HG02678 (cell line): ENCODE measurements at regions not wholly inside any gene's neighbourhood (a gene's known extent, or its start where the extent isn't known, plus 50 kb on each side); places are given as distances from the start of the nearest gene placed in this dataset.
A peak's percentile ranks its signal among the peaks of the same experiment; 100 is the strongest.
"Not testable (repeated sequence)": the region's sequence is repeated elsewhere in the genome, so short reads cannot be mapped to it uniquely, and the experiment has no call there.

Source experiments
- ATAC-seq: cut with Tn5 transposase; IDR thresholded peaks from one replicate; pipeline ENCODE4 v1.9.1; 2021; ENCODE audit warnings: mild to moderate bottlenecking, moderate library complexity; ENCODE audit not compliant: unreplicated experiment

DNA sequence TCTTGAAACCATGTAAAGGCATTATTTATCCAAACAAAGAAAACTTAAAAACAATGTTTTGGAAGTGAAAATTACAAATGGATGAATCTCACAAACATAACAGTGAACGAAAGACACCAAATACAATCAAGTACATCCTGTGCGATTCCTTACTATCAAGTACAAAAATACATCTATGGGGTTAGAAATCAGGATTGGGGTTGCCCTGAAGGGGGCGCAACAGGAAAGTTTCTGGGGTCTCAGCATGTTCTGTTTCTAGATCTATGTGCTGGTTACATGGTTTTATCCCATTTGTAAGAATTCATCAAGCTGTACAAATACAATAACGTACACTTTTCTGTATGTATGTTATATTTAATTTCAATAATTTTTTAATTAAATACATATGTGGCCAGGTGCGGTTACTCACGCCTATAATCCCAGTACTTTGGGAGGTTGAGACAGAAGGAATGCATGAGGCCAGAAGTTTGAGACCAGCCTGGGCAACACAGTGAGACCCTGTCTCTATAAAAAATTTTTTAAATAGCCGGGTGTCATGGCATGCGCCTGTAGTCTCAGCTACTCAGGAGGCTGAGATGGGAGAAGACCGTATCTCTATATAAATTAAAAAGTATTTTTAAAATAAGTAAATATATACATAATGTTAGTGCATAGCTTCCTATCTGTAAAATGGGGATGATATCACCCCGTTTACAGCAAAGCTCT, 121.5 kb upstream of the SOD1 start:
- ATAC-seq = no peak

DNA sequence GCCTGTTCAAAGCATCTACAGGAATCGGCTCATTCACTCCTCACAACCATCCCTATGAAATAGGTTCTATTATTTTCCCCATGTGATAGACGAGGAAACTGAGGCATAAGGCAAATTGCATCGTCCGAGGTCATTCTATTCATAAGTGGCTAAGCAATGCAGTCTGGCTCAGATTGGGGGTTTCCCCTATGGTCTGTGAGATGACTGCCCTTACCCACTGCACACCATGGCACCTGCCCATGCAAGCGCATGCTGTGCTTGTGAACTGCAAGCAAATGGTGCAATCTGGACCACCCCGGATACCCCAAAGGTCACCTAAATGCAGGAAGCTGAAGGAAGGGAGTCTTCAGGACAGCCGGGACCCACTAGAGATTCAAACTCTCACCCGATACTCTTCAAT, 123.4 kb upstream of the SOD1 start:
- no peak for ATAC-seq

DNA sequence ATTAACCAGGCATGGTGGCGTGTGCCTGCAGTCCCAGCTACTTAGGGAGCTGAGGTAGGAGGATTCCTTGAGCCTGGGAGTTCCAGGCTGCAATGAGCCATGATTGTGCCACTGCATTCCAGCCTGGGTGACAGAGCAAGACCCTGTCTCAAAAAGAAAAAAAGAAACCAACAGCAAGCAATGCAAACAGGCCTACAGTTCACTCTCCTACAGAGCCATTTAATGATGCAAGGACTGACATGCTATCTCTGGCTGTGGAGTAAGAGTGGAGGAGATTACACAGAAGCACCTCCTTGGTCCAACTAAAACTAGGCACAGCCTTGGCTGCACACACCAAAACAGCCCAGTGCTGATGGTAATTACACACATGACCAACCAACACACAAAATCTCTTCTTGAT, 127.5 kb upstream of the SOD1 start:
- ATAC-seq = no peak

DNA sequence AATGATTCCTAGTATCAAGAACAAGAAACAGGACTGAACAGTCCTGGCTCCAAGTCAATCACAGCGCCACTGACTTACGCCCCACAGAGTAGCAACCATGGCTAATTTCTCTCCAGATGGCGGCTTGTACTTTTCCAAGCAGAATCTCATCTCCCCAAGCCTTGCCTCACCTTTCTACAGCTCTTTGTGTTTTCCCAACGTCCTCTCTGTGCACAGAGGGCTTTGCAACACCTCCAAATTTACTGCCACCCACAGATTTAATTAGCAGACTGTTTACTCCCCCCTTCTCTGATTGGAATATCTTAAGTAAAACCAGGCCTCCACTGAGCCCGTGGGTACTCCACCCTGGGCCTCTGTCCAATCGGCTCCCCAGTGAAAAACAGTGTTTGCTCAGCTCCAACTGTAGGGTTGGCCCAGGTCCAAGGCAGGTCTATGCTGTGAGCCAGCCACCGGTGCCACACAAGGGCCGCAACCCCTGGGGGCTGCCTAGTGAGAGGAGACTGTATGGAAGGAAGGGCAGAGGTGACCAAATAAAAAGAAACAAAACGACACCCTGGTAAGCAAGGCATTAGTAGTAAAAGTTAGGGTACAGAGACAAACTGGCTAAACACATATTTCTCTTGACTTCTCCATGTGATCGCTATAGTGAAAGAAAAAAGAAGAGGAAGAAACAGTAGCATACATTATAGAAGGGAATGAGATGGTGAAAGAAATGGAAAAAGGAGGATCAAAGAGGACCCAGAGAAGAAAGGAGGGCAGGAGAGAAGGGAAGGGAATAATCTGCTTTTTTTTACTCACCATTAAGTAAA, 128.4 kb upstream of the SOD1 start:
- no peak for ATAC-seq

DNA sequence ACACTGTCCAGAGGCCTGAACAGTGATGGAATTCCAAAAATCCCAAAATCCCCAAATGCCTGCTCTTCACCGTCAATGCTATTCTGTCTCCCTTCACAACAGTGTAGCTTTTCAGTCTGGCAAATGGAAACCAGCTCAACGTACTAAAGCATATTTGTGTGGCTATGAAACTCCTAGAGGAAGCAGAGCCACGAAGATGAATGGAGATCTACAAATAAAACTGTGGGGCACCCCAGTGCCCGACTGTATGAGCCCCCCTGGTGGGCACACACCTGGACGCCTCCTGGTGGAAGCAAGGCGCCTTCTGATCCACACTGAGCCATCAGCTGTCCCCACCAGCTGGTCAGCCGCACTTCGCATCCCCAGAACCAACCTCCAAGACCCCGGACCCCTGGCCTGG, 129.1 kb upstream of the SOD1 start:
- no peak for ATAC-seq

DNA sequence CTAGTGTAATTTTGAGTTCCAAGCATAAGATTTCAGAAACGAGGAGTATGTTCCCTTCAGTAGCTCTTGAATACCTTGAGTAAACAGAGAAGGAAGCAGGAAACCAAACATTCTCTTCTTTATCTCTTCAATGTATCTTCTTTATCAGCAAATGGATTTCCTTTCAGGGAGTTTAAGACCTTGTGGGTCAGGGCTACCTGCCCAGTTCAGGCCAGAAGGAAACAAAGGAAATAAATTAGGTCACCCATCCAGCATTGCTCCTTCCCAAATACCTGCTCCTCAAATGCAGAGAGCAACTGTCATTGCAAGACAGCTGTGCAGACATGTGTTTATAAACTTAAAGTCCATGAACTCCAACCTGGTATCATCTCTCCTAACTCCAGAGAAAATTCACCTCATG, 130.1 kb upstream of the SOD1 start:
- no peak for ATAC-seq

DNA sequence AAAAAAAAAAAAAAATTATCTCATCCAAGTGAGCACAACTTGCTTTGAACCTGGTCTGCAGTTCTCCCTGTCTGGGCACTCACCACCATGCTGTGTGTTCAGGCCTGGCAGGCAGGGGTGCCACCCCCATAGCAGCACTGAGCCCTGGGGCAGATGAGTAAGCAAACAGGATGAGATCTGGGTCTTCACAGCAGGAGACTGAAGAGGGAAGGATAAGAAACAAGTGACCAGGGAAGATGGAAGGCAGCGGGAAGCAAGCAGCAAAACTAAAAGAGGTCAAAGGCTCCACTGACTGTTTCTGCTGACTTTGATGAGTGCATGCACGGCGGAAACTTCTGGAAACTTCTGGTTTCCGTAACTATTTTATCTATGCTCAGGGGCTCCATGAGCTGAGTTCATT, 133.5 kb upstream of the SOD1 start:
- ATAC-seq = no peak

DNA sequence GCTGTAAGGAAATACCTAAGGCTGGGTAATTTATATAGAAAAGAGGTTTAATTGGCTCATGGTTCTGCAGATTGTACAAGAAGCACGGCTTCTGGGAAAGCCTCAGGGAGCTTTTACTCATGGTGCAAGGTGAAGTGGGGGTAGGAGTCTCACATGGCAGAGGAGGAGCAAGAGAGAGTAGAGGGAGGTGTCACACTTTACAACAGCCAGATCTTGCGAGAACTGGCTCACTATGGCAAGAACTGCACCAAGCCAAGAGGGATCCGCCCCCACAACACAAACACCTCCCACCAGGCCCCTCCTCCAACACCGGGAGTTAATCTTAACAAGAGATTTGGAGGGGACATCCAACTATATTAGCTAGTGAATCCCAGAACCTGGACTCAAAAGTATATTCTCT, 135.4 kb upstream of the SOD1 start:
- no peak for ATAC-seq

DNA sequence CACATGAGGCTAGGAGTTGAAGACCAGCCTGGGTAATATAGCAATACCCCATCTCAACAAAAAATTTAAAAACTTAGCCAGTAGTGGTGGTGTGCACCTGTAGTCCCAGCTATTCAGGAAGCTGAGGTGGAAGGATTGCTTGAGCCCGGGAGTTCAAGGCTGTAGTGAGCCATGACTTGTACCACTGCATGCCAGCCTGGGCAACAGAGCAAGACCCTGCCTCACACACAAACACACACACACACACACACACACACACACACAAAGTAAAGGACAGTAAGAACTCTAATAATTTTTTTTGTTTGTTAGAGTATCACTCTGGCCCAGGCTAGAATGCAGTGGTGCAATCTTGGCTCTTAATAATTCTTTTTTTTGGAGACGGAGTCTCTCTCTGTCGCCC, 138.0 kb upstream of the SOD1 start:
- ATAC-seq = no peak

DNA sequence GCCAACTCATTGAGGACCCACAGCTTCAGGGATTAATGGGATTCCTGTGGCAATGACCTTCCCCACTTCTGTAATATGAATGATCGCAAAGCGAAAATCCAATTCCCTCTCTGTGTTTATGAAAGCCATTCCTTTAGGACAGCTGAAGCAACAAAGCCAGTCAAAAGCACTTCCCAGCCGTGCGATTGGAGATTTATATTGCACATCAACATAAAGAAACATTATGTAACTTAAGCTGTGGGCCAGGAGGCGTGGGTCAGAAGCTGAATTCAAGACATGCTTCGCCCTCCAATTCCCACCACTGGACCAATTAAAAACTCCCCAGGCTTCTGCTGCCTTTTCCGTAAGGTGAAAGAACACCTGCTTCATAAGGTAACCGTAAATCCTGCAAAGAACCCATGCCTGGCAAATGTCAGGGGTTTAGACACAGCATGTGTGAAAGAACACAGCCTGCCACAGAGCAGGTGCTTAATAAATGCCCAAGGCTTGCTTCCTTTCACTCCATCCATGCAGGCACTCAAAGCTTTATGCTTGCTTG, 138.9 kb upstream of the SOD1 start:
- ATAC-seq = no peak

DNA sequence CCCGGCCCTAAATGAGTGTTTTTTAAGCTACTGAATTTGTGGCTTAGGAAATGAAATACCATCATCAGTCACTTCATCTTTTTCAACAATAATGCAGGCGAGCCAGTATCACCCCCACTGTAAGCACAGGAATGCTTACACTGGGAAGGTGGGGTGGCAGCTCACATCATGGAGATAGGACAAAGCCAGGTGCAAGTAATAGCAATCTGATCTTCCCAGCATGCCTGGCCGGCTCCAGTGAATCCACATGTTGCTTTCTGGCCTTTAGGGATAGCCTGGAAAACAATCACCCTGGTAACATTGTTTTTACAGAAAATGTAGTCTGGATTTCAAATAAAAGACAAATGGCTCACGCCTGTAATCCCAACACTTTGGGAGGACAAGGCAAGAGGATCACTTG, 140.9 kb upstream of the SOD1 start:
- no peak for ATAC-seq

DNA sequence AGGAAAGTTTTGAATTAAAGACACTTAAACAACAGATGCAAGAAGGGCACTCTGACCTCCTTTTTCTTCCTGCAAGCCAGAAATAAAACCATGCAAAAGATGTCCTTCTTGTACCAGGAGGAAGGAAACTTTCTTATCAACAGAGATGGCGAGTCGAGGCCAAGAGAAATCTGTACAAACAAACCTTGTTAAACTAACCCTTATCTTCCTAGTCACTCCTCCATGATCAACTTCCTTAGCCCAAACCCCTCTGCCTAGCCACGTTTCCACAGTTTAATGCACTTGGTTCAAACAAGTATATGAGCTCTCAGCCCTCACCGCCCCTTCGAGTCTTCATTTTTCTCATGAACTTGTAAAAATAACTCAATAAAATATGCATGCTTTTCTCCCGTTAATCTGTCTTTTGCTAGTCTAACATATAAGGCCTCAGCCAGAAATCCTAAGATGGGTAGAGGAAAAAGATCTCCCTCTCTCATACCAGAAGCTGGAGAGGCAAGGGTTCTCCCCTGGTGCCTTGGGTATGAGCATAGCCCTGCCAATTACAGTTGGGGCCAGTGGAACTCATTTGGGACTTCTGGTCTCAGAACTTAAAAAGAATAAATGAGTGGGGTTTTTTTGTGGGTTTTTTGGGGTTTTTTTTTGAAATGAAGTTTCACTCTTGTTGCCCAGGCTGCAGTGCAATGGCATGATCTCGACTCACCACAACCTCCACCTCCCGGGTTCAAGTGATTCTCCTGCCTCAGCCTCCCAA, 141.7 kb upstream of the SOD1 start:
- no peak for ATAC-seq

DNA sequence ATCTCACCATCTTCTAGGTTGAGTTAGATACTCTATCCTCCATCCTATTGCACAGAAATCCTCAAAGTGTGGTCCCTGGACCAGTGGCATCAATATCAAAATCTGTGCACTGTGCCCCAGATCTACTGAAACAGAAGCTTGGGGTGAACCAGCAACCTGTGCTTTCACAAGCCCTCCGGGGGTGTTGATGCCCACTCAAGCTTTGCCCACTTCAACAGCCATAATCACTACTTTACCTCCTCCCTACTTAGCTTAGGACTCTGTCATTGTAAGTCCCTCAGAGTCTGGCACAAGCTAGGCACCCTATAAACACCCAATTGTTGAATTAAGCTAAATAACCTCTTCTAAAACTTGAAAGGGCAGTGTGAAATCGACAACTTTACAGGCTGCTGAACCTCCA, 144.2 kb upstream of the SOD1 start:
- ATAC-seq = no peak

DNA sequence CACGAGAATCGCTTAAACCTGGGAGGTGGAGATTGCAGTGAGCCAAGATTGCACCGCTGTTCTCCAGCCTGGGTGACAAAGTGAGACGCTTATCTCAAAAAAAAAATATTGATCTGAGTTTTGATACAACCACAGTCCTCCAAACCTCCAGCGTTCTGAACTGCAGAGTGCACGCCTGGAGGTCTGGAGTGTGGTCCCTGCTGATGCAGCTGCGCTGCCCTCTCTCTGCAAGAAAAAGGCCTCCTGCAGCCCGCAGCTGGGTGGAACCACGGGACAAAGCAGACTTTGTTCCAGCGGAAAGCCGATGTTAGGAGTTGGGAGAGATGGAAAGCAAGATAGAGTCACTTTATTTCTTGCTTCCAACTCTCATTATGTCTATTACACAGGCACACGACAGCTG, 144.9 kb upstream of the SOD1 start:
- no peak for ATAC-seq

DNA sequence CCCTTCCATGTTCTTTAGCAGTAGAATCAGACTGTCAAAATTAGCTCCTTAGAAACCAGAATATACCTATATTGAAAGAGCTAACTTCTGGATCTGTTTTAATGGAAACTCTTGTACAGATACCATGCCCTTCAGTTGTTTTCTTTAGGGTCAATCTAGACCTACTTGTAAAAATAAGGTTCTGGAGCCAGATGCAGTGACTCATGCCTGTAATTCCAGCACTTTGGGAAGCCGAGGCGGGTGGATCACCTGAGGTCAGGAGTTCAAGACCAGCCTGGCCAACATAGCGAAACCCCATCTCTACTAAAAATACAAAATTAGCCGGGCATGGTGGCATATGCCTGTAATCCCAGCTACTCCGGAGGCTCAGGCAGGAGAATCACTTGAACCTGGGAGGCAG, 146.0 kb upstream of the SOD1 start:
- ATAC-seq = not testable (repeated sequence)

DNA sequence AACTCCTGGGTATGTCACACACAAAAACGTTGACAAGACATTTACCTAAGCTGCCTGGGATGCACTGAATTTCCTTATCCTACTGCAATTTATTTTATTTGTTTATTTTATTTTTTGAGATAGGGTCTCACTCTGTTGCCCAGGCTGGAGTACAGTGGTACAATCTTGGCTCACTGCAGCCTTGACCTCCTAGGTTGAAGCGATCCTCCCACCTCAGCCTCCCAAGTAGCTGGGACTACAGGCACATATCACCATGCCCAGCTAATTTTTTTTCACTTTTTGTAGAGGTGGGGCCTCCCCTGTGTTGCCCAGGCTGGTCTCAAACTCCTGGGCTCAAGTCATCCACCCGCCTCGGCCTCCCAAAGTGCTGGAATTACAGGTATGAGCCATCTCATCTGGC, 147.5 kb upstream of the SOD1 start:
- not testable (repeated sequence) for ATAC-seq

DNA sequence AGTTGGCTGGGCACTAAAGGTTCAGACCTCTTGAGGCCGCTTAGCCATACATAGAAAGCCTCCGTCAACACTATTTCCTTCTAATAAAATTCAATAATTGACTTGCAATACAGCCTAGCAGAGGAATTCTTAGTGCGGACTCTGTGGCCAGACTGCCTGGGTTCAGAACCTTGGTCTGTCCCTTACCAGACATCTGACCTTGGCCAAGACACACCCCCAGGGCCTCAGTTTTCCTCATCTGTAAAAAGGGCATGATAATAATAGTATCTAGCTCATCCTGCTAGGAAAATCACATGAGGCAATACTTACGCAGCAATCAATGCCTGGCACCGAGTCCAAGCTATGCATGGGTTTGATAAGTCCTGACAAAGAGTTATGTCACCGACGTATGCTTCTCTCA, 148.2 kb upstream of the SOD1 start:
- ATAC-seq = no peak

DNA sequence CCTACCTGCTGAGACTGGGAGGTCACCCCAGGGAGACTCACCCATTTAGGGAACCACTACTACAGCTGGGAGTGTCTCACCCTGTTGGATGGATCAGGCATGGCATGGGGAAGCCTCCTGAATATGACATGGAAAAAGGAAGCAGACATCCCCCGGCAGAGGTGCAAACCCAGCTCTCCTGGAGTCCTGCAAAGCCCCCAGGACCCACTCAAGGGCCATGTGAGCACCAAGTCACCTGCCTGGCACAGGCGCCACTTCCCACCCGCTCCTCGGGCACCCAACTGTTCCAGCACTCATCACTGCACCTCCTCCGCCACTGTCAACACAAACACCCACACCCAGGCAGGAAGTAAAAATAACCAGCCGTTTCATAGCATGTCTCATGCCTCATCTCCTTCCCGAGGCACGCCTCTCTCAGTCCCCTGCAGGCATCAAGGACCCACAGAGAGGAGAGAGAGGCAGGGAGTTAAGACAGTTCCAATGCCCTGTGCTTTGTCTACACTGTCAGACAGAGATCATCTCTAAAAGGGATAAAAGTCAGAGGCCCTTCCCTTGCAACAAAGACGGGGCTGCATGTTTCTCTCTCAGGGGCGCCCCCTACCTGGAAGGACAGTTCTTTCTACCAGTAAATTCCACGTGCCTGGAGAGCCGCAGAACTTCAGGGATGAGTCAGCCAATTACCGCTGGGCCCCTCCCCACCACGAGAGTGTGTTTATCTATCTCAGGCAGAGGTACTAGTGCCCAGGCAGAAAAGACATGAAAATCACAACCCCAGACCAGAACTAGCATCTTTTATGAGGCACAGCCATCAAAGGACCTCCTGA, 150.1 kb upstream of the SOD1 start:
- peak; percentile 37 for ATAC-seq

DNA sequence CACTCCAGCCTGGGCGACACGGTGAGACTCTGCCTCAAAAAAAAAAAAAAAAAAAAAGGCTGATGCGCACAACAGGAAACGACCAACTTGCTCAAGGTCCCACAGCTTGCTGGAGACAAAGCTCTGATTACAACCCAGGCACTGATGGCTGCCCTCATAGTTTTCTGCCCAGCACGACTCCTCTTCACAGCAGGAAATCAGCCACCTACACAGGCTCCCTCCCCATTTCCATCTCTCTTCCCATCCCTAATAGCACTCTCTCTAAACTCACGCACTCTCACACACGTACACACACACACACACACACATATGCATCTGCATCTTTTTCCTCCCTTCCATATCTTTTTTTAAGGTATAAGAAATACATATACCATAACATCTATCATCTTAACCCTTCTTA, 153.5 kb upstream of the SOD1 start:
- ATAC-seq = no peak

DNA sequence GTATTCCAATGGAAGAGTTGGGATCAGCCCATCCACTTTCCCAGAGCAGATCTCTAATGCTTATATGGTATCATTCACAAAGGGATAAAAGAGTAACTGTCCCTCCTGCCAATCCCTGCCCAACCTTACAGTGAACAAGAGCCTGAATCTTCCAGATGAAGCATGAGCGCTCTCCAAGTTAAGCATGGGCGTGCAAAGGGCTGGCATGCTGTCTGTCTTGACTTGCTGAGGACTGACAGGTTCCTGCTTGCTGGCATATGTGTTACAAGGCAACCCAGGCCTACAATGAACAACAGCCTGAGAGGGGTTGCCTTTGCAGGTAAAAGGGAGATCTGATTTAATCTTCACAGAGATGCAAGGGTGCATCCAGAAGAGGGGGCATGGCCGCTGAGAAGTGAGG, 155.6 kb upstream of the SOD1 start:
- ATAC-seq = no peak

DNA sequence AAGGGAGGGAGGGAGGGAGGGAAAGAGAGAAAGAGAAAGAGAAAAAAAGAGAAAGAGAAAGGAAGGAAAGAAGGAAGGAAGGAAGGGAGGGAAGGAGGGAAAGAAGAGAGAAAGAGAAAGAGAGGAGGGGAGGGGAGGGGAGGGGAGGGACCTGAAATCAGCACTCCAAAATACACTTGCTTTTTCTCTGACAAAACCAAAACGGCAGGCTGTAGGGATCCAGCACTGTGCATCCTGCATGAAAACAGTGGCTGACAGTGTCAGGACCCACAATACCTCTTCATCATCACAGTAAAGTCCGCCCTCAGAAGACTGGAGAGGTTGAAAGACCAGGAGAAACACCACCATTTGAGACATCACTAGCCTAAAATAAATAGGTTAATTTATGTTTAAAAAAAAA, 156.0 kb upstream of the SOD1 start:
- ATAC-seq = no peak
